Prostate gland (tissue), 2 donors: ENCODE measurements at regions not wholly inside any gene's neighbourhood (a gene's known extent, or its start where the extent isn't known, plus 50 kb on each side); places are given as distances from the start of the nearest gene placed in this dataset.

Experiments used
- DNase-seq: peaks from one replicate; pipeline ENCODE4 v3.0.0-alpha.2; 2019; ENCODE audit warnings: low spot score
- H3K27ac ChIP-seq, 2 donors: fragments of 200-600 bp; sonication (generic); 2 replicates each; pipeline ENCODE4 v1.5.1; 2017 to 2019
- H3K27me3 ChIP-seq: fragments of 200-600 bp; sonication (generic); replicated peaks from 2 replicates; pipeline ENCODE4 v1.5.1; 2019; ENCODE audit not compliant: insufficient read depth
- H3K36me3 ChIP-seq, 2 donors: fragments of 200-600 bp; sonication (generic); 1 replicate in 1 of 2; 2 replicates in 1 of 2; pipeline versions ENCODE4 v1.5.1 to v1.8.1; 2017 to 2019
- H3K4me1 ChIP-seq: fragments of 200-600 bp; sonication (generic); replicated peaks from 2 replicates; pipeline ENCODE4 v1.5.1; 2019
- H3K4me3 ChIP-seq, 2 donors: fragments of 200-600 bp; sonication (generic); 2 replicates each; pipeline ENCODE4 v1.5.1; 2017 to 2019
- H3K9me3 ChIP-seq: fragments of 200-600 bp; sonication (generic); 2 replicates; pipeline ENCODE4 v1.5.1; 2017
- CTCF ChIP-seq, 4 experiments: fragments of 200-600 bp in 2 of 4; fragments of 450-650 bp in 2 of 4; sonication (generic) in 2 of 4; IDR thresholded peaks; 1 replicate in 3 of 4; 2 replicates in 1 of 4; pipeline ENCODE4 v1.5.1; 2016 to 2019; ENCODE audit warnings: antibody characterized with exemption in 4 of 4, mild to moderate bottlenecking in 2 of 4, moderate library complexity in 2 of 4
- POLR2A ChIP-seq: fragments of 450-650 bp; IDR thresholded peaks from one replicate; pipeline ENCODE4 v1.6.1; 2016; ENCODE audit warnings: antibody characterized with exemption, mild to moderate bottlenecking
- POLR2AphosphoS5 ChIP-seq: sonication (generic); formaldehyde crosslinking; IDR thresholded peaks from one replicate; pipeline ENCODE4 v1.6.1; 2017; ENCODE audit warnings: antibody characterized with exemption
- WGBS: methylation state at CpG from one replicate; pipeline ENCODE4 v1.1.5; 2018; 5-methylcytosine and 5-hydroxymethylcytosine counted together
- intact Hi-C: fragments of 100-400 bp; cut with DNase I; formaldehyde crosslinking; loops from one replicate; pipeline ENCODE4 v1.14.2; 2022

- 67% methylated on average over 3 of the region's 3 CpGs for WGBS
- Histone ChIP-seq H3K27ac (no peak overlapping the region), H3K36me3 (no peaks in the 10 kb centered on the region), H3K4me3 (no peak overlapping the region), H3K4me1 (no peaks in the 10 kb centered on the region), H3K9me3 (no peaks in the 10 kb centered on the region), H3K27me3 (no peaks in the 10 kb centered on the region)
- DNase-seq: no peak
- TF ChIP-seq CTCF (IDR thresholded peaks at IDR 0.05): no peak
- TF ChIP-seq POLR2AphosphoS5: no peak
- TF ChIP-seq POLR2A: no peak
- intact Hi-C loops: no loop called here
These were observed 834.9 kb downstream of the GRID1 start for GRCh38 chr10:85531706-85532105.

GRCh38 chr10:85532773-85533172 lies 833.8 kb downstream of the GRID1 start:
- no peaks in the 10 kb centered on the region for H3K36me3 ChIP-seq
- H3K4me3 ChIP-seq: no peak overlapping the region
- no peak overlapping the region for H3K27ac ChIP-seq
- no peaks in the 10 kb centered on the region for H3K4me1 ChIP-seq
- TF ChIP-seq CTCF (IDR thresholded peaks at IDR 0.05) (no peak), POLR2AphosphoS5 (no peak), POLR2A (no peak)
- DNase-seq: no peak
- H3K9me3 ChIP-seq: no peaks in the 10 kb centered on the region
- no peaks in the 10 kb centered on the region for H3K27me3 ChIP-seq
- intact Hi-C loops: no loop called here

- intact Hi-C loops: no loop called here
- TF ChIP-seq POLR2A (no peak), POLR2AphosphoS5 (no peak), CTCF (IDR thresholded peaks at IDR 0.05) (no peak)
- no peaks in the 10 kb centered on the region for H3K36me3 ChIP-seq
- no peaks in the 10 kb centered on the region for H3K27me3 ChIP-seq
- no peak overlapping the region for H3K4me3 ChIP-seq
- no peak overlapping the region for H3K27ac ChIP-seq
- no peak for DNase-seq
- no peaks in the 10 kb centered on the region for H3K9me3 ChIP-seq
- H3K4me1 ChIP-seq: no peaks in the 10 kb centered on the region
These were observed 830.7 kb downstream of the GRID1 start for GRCh38 chr10:85535926-85536325.

- H3K27ac ChIP-seq: no peak overlapping the region
- TF ChIP-seq POLR2A (no peak), CTCF (IDR thresholded peaks at IDR 0.05) (no peak), POLR2AphosphoS5 (no peak)
These were observed 829.0 kb downstream of the GRID1 start for GRCh38 chr10:85537561-85537960.

GRCh38 chr10:85538601-85539000 lies 828.0 kb downstream of the GRID1 start:
- H3K27me3 ChIP-seq: no peaks in the 10 kb centered on the region
- 37% methylated on average over 3 of the region's 3 CpGs for WGBS
- H3K9me3 ChIP-seq: no peaks in the 10 kb centered on the region
- no peak overlapping the region for H3K27ac ChIP-seq
- H3K36me3 ChIP-seq: no peaks in the 10 kb centered on the region
- intact Hi-C loops: no loop called here
- TF ChIP-seq CTCF (IDR thresholded peaks at IDR 0.05) (no peak), POLR2AphosphoS5 (no peak), POLR2A (no peak)
- DNase-seq: no peak
- H3K4me3 ChIP-seq: no peak overlapping the region
- H3K4me1 ChIP-seq: no peaks in the 10 kb centered on the region

More at GRCh38 chr10:85537561-85537960, 829.0 kb downstream of the GRID1 start:
- Histone ChIP-seq H3K9me3 (no peaks in the 10 kb centered on the region), H3K4me3 (no peak overlapping the region), H3K4me1 (no peaks in the 10 kb centered on the region), H3K27me3 (no peaks in the 10 kb centered on the region), H3K36me3 (no peaks in the 10 kb centered on the region)
- intact Hi-C loops: no loop called here
- DNase-seq: no peak
